PC-3 (cell line): ENCODE measurements at regions not wholly inside any gene's neighbourhood (a gene's known extent, or its start where the extent isn't known, plus 50 kb on each side); places are given as distances from the start of the nearest gene placed in this dataset.

ENCODE experiments used
- ATAC-seq: fragments of 200-7000 bp; cut with Tn5 transposase; 2 replicates; pipeline ENCODE4 v1.9.1; 2020; ENCODE audit warnings: mild to moderate bottlenecking, moderate library complexity
- BruUV-seq: library from RNA; stranded (reverse); fragments of 400-500 nt; replicated peaks from 2 replicates; lab custom pipeline; 2021; lab: Mats Ljungman, UMichigan
- CTCF ChIA-PET: fragments of 300-600 bp; sonication (Branson Sonifier 250); formaldehyde crosslinking; loops from one replicate; lab custom pipeline; 2022; ENCODE audit warnings: antibody characterized with exemption; lab: Charles Lee
- POLR2A ChIA-PET: fragments of 300-600 bp; sonication (Branson Sonifier 250); formaldehyde crosslinking; loops from one replicate; lab custom pipeline; 2022; ENCODE audit warnings: antibody characterized with exemption; ENCODE audit not compliant: unreplicated experiment; lab: Charles Lee
- DNase-seq: peaks from one replicate; pipeline ENCODE4 v3.0.0-alpha.2; 2015
- H2AFZ ChIP-seq: fragments of 300-600 bp; sonication (generic); 2 replicates; pipeline ENCODE4 v1.6.0; 2016; ENCODE audit warnings: antibody characterized with exemption, low read length
- H3F3A ChIP-seq: fragments of 300-600 bp; sonication (generic); one replicate; pipeline ENCODE4 v1.6.0; 2017; ENCODE audit warnings: antibody characterized with exemption, low read length, control low read depth, mild to moderate bottlenecking; ENCODE audit not compliant: unreplicated experiment
- H3K27ac ChIP-seq: fragments of 300-600 bp; sonication (generic); 2 replicates; pipeline ENCODE4 v1.5.1; 2016; ENCODE audit warnings: mild to moderate bottlenecking, low read length
- H3K27me3 ChIP-seq: fragments of 300-600 bp; sonication (generic); 2 replicates; pipeline ENCODE4 v1.6.1; 2016; ENCODE audit warnings: low read length, mixed read lengths
- H3K36me3 ChIP-seq: fragments of 300-600 bp; sonication (generic); 2 replicates; pipeline ENCODE4 v1.6.1; 2016; ENCODE audit warnings: low read depth, mixed run types, low read length, mixed read lengths
- H3K4me1 ChIP-seq: fragments of 300-600 bp; sonication (generic); 2 replicates; pipeline ENCODE4 v1.5.1; 2016; ENCODE audit warnings: low read length; ENCODE audit not compliant: insufficient read depth
- H3K4me2 ChIP-seq: fragments of 300-600 bp; sonication (generic); 2 replicates; pipeline ENCODE4 v1.6.0; 2016; ENCODE audit warnings: low read length
- H3K4me3 ChIP-seq: fragments of 300-600 bp; sonication (generic); 2 replicates; pipeline ENCODE4 v1.5.1; 2016; ENCODE audit warnings: mild to moderate bottlenecking, low read length, mixed read lengths
- H3K79me2 ChIP-seq: fragments of 300-600 bp; sonication (generic); 2 replicates; pipeline ENCODE4 v1.6.1; 2017; ENCODE audit warnings: low read length, mixed read lengths
- H3K9ac ChIP-seq: fragments of 300-600 bp; sonication (generic); 2 replicates; pipeline ENCODE4 v1.6.0; 2016; ENCODE audit warnings: mild to moderate bottlenecking, low read length
- H3K9me2 ChIP-seq: fragments of 300-600 bp; sonication (generic); replicated peaks from 2 replicates; pipeline ENCODE4 v1.6.1; 2016; ENCODE audit warnings: mixed run types, low read length, mixed read lengths
- H3K9me3 ChIP-seq: fragments of 300-600 bp; sonication (generic); 2 replicates; pipeline ENCODE4 v1.6.1; 2016; ENCODE audit warnings: low read length, mixed read lengths
- H4K20me1 ChIP-seq: fragments of 300-600 bp; sonication (generic); 2 replicates; pipeline ENCODE4 v1.6.1; 2016; ENCODE audit warnings: low read length, mixed read lengths
- EZH2 ChIP-seq: fragments of 300-600 bp; sonication (generic); IDR thresholded peaks from one replicate; pipeline ENCODE4 v1.6.1; 2017; ENCODE audit warnings: antibody characterized with exemption, mild to moderate bottlenecking, low read length; ENCODE audit not compliant: unreplicated experiment
- EZH2phosphoT487 ChIP-seq: fragments of 300-600 bp; sonication (generic); IDR thresholded peaks from 2 replicates; pipeline ENCODE4 v1.6.1; 2018; ENCODE audit warnings: mild to moderate bottlenecking, antibody characterized with exemption, low read length, borderline replicate concordance
- intact Hi-C: fragments of 100-400 bp; cut with micrococcal nuclease; formaldehyde crosslinking; loops from 2 replicates; pipeline ENCODE4 v1.9.0; 2023
- TF ChIP-seq, protein P1 (sequence below): fragments of 300-600 bp; sonication (generic); conservative IDR thresholded peaks from 2 replicates; pipeline ENCODE4 v1.5.1; 2017; ENCODE audit warnings: antibody characterized with exemption, low read depth, mild to moderate bottlenecking, low read length

DNA sequence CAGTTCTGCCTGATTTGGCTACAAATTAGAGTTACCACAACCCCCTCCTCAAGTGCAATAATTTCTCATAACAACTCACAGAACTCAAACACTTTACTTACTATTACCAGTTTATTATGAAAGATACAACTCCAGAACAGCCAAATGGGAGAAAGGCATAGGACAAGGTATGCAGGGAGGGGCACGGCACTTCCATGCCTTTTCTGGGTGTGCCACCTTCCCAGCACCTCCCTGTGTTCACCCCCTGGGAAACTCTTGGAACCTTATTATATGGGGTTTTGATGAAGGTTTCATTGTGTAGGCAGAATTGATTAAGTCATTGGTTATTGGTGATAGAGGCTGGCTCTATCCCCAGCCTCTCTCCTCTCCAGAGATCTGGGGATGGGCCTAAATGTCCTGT lies 66.6 kb upstream of the RAP2B start:
- Histone ChIP-seq H3K4me1 (peaks cover 18% of the 10 kb centered on the region), H3K9me3 (no peaks in the 10 kb centered on the region), H3K4me2 (no peak overlapping the region), H3K27me3 (no peaks in the 10 kb centered on the region), H2AFZ (no peak overlapping the region), H3K79me2 (no peaks in the 10 kb centered on the region), H3K9me2 (no peaks in the 10 kb centered on the region), H4K20me1 (no peaks in the 10 kb centered on the region), H3K4me3 (no peak overlapping the region), H3K36me3 (no peaks in the 10 kb centered on the region), H3K9ac (no peak overlapping the region), H3F3A (no peaks in the 10 kb centered on the region), H3K27ac (no peak overlapping the region)
- no peak for TF ChIP-seq EZH2phosphoT487
- TF ChIP-seq EZH2: no peak
- TF ChIP-seq, protein P1, sequence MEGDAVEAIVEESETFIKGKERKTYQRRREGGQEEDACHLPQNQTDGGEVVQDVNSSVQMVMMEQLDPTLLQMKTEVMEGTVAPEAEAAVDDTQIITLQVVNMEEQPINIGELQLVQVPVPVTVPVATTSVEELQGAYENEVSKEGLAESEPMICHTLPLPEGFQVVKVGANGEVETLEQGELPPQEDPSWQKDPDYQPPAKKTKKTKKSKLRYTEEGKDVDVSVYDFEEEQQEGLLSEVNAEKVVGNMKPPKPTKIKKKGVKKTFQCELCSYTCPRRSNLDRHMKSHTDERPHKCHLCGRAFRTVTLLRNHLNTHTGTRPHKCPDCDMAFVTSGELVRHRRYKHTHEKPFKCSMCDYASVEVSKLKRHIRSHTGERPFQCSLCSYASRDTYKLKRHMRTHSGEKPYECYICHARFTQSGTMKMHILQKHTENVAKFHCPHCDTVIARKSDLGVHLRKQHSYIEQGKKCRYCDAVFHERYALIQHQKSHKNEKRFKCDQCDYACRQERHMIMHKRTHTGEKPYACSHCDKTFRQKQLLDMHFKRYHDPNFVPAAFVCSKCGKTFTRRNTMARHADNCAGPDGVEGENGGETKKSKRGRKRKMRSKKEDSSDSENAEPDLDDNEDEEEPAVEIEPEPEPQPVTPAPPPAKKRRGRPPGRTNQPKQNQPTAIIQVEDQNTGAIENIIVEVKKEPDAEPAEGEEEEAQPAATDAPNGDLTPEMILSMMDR: no peak
- intact Hi-C loops: no loop called here
- DNase-seq (no peak), ATAC-seq (no peak)
- ChIA-PET POLR2A (no interaction called here), CTCF (no interaction called here)
- no TSS peak for BruUV-seq

DNA sequence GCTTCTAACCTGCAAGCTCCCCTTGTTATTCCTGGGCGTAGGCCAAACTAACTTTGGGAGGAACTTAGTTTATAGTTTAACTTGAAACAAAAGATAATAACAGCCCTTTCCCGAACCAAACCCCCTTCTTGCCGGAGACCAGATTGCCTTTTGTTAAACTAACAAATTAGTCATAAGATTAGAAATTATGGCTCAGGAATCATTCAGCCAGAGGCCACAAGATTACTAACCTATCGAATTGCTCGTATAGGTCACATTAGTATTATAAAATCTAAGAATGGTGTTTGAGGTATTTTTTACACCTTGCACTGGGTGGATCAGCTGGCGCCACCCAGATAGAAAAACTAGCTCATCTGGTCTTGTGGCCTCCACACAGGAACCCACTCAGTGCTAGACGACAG lies 65.3 kb upstream of the RAP2B start:
- Histone ChIP-seq H4K20me1 (no peaks in the 10 kb centered on the region), H2AFZ (peak overlapping the region; percentile 36; the same call in 1 of the 2 replicates), H3K9ac (no peak overlapping the region), H3K4me2 (peak overlapping the region; percentile 12; the same call in 1 of the 2 replicates), H3K36me3 (no peaks in the 10 kb centered on the region), H3K27me3 (no peaks in the 10 kb centered on the region), H3K9me2 (no peaks in the 10 kb centered on the region), H3K79me2 (no peaks in the 10 kb centered on the region), H3K9me3 (no peaks in the 10 kb centered on the region), H3K4me1 (peaks cover 14% of the 10 kb centered on the region), H3K4me3 (no peak overlapping the region), H3F3A (no peaks in the 10 kb centered on the region), H3K27ac (peak overlapping the region; percentile 42)
- ChIA-PET CTCF (no interaction called here), POLR2A (interaction anchor here (0.7 kb wide), 1 partner anchor 21 kb away, joined by 3 read pairs; no protein-coding TSS in a partner anchor)
- TF ChIP-seq, protein P1: no peak
- TF ChIP-seq EZH2: no peak
- TF ChIP-seq EZH2phosphoT487: no peak
- DNase-seq: peak; percentile 74
- intact Hi-C loops: no loop called here
- ATAC-seq: peak; percentile 29; the same call in 1 of the 2 replicates
- no TSS peak for BruUV-seq

DNA sequence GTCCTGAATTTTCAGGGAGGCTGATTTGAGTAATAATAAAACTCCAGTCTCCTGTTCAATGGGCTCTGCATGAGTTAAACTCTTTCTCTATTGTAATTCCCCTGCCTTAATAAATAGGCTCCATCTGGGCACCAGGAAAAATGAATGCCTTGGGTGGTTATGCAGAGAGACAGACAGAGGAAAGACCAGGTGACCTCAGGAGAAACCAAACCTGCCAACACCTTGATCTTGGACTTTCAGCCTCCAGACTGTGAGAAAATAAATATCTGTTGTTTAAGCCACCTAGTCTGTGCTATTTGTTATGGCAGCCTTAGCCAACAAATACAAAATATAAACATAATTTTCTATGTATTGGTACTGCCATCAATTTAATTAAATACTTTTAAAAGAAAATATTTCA lies 64.8 kb upstream of the RAP2B start:
- Histone ChIP-seq H3K9ac (no peak overlapping the region), H3K9me2 (no peaks in the 10 kb centered on the region), H4K20me1 (no peaks in the 10 kb centered on the region), H3K4me3 (no peak overlapping the region), H3K4me2 (peak overlapping the region; percentile 12; the same call in 1 of the 2 replicates), H3F3A (no peaks in the 10 kb centered on the region), H3K36me3 (no peaks in the 10 kb centered on the region), H2AFZ (peak overlapping the region; percentile 36; the same call in 1 of the 2 replicates), H3K9me3 (no peaks in the 10 kb centered on the region), H3K27me3 (no peaks in the 10 kb centered on the region), H3K79me2 (no peaks in the 10 kb centered on the region), H3K4me1 (peaks cover 14% of the 10 kb centered on the region), H3K27ac (peak overlapping the region; percentile 27)
- no TSS peak for BruUV-seq
- TF ChIP-seq EZH2 (no peak), EZH2phosphoT487 (no peak)
- TF ChIP-seq, protein P1: no peak
- ChIA-PET CTCF (no interaction called here), POLR2A (no interaction called here)
- DNase-seq: no peak
- ATAC-seq: no peak
- intact Hi-C loops: no loop called here
